HG02973 (cell line): ENCODE measurements at regions not wholly inside any gene's neighbourhood (a gene's known extent, or its start where the extent isn't known, plus 50 kb on each side); places are given as distances from the start of the nearest gene placed in this dataset.
"Not testable (repeated sequence)": the region's sequence is repeated elsewhere in the genome, so short reads cannot be mapped to it uniquely, and the experiment has no call there.

Experiments
- ATAC-seq: cut with Tn5 transposase; IDR thresholded peaks from one replicate; pipeline ENCODE4 v1.9.1; 2021; ENCODE audit warnings: moderate library complexity; ENCODE audit not compliant: unreplicated experiment

DNA sequence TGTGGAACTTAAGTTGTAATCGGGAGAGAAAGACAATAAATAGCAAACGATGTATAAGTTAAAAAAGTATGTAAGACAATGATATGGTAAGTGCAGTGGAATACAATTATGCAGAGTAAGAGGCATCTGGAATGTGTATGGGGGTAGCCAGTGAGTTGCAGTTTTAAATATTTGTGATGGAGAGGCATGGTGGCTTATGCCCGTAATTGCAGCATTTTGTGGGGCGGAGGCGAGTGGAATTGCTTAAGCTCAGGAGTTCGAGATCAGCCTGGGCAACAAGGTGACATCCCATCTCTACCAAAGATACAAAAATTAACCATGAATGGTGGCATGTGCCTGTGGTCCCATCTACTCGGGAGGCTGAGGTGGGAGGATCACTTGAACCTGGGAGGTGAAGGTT lies 52.5 kb upstream of the WDFY3 start:
- no peak for ATAC-seq

DNA sequence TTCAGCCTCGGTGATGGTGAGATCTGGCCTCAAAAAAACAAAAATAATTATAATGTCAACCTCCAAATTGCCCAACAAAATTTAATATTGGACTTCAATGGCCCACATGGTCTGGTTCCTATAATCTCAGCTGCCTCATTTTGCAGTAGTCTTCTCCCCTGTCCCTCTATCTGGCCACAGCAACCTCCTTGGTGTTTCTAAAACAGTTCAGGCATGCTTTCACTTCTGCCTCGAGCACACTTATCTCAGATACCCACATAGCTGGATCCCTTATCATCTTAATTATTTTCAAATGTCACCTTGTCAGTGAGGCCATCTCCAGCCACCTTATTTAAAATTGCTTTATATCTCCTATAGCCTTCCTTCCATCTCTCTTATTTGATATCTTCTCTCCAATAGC lies 52.9 kb upstream of the WDFY3 start:
- no peak for ATAC-seq

DNA sequence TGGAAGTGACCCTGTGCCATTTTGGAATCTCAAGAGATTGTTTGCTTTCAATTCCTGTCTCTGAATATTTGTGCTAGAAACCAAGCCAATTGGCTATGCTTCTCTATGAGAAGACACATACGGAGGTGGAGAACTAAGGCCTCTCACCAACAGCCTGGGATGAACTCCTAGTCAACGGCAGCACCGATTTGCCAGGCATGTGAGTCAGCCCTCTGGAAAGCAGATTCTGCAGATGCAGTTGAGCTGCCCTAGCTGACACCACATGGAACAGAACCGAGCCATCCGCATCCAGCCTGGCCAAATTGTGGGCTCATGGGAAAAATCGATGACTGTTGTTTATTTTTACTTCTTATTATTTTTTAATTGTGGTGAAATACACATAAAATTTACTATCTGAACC lies 58.2 kb upstream of the WDFY3 start:
- ATAC-seq = no peak

DNA sequence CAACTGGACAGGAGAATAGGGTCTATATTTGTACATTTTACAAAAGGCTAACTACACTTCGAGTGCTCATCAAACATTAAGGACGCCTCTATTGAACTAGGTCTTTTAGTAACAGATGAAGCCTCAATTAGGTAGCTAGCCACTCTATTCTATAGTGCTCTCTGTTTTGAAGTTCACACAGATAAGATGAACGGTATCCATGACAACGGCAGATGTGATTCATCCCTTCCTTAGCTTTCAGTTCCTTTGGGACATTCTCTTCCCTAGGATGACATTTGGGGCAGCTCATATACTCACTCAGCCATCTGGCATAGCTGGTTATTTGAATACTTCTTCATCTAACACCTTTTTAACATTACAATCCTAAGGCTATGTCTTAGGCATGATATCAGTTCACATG lies 62.4 kb upstream of the WDFY3 start:
- no peak for ATAC-seq

DNA sequence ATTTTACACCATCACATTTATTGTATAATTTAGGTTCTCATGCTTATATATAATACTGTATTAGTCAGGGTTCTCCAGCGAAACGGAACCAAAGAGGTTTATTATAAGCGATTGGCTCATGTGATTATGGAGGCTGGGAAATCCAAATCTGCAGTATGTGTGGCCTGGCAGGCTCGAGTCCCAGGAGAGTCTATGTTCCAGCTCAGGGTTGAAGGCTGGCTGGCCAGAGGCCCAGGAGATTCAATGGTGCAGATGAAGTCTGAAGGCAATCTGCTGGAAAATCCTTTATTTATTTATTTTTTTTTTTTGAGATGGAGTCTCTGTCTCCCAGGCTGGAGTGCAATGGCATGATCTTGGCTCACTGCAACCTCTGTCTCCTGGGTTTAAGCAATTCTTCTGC lies 63.0 kb upstream of the WDFY3 start:
- ATAC-seq = no peak

DNA sequence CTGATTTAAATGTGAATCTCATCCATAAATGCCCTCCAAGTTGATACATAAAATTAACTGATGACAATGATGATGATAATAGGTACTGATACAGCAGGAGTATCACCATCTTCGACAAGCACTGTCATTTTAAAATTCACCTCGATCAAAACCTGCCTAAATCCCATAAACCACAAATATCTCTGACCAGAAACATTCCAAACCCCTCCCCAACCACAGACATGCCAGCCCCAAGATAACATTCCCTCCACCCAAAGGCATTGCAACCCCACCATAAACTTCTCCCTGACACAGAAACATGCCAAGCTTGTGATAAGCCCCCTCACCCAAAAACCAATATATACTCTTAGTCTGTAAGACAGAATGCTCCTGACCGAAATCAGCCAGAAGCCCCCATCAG lies 63.7 kb upstream of the WDFY3 start:
- ATAC-seq = no peak

DNA sequence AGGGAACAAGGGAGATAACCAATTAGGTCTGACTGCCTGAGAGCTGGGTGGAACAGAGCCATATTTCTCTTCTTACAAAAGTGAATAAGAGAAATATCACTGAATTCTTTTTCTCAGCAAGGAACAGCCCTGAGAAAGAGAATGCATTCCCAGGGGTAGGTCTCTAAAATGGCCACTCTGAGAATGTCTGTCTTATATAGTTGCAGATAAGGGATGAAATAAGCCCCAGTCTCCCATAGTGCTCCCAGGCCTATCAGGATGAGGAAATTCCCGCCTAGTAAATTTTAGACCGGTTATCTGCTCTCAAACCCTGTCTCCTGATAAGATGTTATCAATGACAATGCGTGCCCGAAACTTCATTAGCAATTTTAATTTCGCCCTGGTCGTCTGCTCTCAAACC lies 67.3 kb upstream of the WDFY3 start:
- not testable (repeated sequence) for ATAC-seq

DNA sequence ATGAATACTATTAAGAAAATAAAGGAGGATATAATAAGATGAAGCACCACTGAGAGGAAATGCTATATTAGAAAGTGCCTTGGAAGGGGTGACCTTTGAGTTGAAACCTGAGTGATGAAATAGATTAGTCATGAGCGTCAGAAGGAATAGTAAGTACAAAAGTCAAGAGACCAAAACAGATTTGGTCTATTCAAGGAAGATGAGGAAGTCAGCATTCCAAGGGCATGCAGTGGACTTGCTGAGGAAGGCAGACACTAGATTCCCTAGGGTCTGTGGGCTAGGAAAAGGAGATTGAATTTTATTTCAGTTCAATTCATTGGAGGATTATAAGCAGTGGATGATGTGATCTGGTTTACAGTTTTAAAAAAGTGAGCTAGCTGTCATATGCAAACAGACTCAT lies 73.0 kb upstream of the WDFY3 start:
- no peak for ATAC-seq

DNA sequence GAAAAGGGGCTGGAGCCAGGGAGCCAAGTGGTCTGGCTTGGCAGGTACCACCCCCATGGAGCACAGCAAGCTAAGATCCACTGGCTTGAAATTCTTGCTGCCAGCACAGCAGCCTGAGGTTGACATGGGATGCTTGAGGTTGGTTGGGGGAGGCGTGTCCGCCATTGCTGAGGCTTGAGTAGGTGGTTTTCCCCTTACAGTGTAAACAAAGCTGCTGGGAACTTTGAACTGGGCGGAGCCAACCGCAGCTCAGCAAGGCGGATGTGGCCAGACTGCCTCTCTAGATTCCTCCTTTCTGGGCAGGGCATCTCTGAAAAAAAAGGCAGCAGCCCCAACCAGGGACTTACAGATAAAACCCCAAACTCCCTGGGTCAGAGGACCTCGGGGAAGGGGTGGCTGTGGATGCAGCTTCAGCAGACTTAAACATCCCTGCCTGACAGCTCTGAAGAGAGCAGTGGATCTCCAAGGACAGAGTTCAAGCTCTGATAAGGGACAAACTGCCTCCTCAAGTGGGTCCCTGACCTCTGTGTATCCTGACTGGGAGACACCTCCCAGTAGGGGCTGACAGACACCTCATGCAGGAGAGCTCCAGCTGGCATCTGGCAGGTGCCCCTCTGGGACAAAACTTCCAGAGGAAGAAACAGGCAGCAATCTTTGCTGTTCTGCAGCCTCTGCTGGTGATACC lies 77.5 kb upstream of the WDFY3 start:
- ATAC-seq = not testable (repeated sequence)

DNA sequence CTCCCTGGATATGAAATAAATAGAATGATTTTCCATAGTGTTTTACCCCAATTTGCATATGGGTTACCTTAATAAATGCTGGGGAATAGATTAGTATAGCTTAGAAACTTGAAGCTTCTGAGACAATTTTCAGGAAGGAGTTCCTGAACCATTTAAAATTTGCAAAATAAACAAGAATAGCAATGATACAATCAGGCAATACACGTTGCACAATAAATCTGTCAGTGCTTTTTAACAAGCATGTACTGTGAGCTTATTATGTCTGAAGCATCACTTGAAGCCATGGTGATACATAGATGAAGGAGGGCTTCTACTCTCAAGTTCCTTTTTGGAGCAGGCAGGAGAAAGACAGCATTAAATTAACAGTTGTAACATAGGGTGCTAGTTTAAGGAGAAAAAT lies 84.2 kb upstream of the WDFY3 start:
- no peak for ATAC-seq

DNA sequence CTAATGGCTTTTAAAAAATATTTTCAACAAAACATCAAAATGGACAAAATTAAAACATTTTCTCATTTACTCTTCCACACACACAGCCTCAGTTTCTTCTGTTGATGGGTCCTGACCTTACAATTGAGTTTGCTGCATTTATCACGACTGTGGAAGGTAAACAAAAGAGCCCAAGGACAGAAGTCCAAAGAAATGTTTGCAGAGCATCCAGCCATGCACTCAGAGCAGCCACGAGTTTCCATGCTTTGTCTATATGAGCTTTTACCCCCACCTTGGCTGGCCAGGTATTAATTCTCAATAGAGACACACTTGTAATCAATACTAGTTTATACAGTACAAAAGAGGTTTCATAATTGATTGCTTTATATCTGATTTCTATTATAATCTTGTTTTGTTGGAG lies 85.0 kb upstream of the WDFY3 start:
- no peak for ATAC-seq

DNA sequence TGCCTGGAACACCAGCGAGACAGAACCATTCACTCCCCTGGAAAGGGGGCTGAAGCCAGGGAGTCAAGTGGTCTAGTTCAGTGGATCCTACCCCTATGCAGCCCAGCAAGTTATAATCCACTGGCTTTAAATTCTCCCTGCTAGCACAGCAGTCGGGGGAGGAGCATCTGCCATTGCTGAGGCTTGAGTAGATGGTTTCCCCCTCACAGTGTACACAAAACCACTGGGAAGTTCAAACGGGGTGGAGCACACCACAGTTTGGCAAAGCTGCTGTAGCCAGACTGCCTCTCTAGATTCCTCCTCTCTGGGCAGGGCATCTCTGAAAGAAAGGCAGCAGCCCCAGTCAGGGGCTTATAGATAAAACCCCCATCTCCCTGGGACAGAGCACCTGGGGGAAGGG lies 88.4 kb upstream of the WDFY3 start:
- ATAC-seq = not testable (repeated sequence)

DNA sequence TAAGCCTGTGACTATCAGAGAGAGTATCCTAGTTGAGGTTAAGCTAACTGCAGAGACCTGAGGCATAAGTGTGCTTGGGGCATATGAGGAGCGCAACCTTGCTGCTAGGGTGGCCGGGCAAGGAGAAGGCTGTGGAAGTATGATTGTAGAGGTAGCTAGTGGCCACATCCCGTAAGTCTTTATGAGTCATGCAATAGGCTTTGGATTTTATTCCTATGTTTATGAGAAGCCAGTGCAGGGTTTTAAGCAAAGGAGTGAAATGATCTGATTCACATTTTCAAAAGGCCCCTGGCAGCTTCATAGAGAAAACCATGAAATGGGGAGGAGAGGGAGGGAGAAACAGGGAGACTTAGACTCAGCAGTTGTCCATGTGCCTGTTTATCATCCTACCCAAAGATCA lies 92.1 kb upstream of the WDFY3 start:
- ATAC-seq = no peak

DNA sequence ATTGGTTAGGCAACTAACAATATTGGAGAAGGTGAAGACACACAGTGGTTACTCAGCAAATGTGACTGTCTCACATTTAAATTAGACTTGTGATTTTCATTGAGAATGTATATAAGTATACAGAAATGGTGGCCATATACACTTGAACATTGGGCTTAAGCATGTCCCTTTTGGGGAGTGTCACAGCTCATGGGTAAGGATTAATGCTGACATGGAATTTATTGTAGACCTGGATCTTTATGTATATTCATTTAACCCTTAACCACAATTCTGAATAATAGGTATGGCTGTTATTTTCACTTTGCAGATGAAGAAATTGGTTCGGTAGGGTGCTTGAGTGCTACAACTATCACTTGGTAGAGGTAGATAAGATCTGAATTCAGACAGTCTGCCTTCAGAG lies 95.5 kb upstream of the WDFY3 start:
- no peak for ATAC-seq

DNA sequence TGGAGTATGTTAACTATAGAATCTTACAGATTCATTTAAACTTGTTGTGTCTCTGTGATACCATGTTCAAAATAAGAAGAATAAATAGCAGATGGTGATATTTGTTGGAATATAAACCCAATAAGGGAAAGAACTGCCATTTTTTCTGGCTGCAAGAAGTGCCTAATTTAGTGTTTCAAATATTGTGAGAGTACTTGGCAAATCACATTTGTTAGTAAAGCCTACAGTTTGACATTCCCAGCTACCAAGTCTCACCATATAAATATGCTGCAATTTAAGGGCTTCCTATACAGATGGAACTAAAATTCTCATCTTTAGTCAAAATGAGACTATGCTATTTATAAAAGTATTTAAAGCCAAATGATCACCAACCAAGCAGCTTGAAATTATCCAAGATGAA lies 96.0 kb upstream of the WDFY3 start:
- no peak for ATAC-seq

DNA sequence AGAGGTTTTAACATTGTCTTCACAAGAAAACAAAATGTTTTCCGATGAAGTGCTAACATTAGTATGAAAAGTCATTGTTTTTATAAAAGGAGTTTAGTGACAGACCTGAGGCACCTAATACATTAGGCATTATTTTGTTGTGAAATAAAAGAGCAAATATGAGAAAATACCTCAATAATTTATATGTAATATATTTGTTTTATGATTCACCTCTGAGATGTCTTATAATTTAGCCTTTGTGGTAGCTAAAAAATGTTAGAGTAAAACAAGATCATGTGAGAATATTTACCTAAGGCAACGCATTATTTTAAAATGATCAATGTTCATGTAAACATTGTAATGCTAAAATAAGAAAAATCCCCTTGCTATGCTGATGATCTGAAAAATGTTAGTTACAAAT lies 100.9 kb upstream of the WDFY3 start:
- no peak for ATAC-seq

DNA sequence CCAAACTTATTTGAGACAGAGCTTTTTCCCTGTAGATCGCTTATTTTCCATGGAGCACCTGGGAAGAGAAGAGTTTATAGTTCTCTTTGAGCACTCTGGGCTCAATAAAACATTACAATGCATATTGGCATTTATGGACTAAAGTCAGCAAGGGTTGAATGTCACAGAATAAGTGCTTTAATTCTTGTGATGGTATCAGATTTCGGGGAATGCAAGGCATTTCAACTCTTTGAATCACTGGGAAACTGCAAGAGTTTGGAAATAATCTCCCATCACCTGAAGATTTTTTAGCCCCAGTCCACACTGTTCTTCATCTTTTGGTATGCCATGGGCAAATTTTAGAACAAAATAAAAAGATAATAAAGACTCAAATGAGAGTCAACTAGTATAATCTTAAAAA lies 111.5 kb upstream of the WDFY3 start:
- no peak for ATAC-seq

DNA sequence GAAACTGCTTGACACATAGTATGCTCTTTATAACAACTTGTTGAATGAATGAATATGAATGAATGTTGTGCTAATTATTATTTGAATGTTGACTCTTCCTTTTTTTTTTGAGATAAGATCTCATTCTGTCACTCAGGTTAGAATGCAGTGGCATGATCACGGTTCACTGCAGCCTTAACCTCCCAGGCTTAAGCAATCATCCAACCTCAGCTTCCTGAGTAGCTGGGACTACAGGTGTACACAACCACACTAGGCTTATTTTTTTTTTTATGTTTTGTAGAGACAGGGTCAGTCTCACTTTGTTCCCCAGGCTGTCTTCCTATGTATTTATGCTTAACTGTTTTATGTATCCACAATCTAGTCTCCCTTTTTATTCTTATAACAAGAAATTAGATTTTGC lies 114.7 kb upstream of the WDFY3 start:
- no peak for ATAC-seq

DNA sequence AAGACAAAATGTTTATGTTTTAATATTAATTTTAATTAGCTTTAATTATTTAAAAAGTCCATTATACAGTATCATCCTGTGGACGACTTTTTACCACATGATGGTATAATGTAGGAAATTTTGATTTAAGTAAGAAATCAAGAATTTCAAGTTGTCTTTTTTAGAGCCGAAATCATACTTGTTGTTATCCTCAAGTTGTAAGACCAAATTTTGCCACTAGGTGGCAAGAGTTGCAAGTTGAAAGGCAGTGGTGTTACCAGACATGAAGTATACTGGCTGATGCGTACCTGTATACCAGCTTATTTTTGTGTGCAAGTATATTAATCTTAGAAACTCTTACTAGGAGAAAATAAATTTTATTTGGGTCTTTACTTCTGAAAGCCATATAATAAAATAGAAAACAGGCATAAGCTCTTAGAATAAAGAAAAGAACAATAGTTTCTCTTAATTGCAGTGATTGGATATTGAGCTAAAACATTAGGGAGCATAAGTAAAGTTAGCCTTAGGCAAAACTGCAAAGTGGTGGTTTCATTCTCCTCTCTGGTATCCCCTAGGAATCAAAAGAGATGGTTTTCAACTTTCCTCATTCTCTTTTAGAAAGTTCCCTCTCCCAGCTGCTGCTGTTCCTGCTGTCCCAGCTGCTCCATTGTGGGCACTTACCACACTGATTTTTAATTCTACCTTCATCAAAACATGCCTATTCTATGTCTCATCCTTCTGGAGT lies 118.0 kb upstream of the WDFY3 start:
- peak; percentile 85 for ATAC-seq

DNA sequence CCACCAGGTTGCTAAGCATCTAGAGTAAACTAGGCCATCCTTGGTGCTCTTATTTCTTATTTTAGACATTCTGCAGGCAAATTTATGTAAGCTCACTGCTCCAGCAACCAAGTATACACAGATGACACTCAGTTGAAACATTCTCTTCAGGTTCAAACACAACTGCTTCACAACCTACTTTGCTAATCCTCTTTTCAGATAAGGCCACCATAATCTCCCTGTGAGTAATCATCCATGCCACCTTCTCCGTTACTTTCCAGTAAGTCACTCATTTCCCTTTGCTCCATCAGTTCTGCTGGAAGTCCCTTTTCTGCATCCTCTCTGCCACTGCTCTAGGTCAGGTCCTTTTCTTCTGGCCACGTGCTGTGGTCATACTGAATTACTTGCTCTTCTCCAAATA lies 120.2 kb upstream of the WDFY3 start:
- no peak for ATAC-seq

DNA sequence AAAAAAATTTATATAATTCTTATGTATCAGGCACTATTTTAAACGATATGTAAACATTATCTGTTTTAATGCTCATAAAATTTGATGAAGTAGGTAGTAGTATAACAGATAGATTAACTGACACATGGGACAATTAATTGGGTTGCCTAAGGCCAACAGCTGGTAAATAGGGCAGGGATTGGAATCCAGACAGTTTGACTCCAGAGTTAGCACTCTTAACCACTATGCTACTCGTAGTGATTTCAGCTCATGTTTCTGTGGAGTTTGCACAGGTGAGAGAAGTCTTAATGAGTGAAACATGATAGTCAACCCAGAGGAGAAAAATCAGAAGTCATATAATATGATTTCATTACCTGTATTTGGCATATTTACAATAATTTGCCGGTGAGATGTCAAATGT lies 126.0 kb upstream of the WDFY3 start:
- no peak for ATAC-seq

DNA sequence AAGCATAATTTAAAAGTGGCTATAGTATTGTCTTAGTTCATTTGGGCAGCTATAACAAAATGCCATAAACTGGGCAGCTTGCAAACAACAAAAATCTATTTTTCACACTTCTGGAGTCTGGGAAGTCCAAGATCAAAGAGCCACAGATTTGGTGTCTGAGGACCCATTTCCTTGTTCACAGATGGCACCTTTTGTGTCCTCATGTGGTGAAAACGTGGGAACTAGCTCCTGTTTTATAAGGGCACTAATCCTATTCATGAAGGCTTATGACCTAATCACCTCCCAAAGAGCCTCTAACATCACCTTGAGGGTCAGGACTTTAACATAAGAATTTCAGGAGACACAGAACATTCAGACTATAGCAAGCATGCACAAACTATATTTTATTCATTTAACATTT lies 126.5 kb upstream of the WDFY3 start:
- ATAC-seq = no peak

DNA sequence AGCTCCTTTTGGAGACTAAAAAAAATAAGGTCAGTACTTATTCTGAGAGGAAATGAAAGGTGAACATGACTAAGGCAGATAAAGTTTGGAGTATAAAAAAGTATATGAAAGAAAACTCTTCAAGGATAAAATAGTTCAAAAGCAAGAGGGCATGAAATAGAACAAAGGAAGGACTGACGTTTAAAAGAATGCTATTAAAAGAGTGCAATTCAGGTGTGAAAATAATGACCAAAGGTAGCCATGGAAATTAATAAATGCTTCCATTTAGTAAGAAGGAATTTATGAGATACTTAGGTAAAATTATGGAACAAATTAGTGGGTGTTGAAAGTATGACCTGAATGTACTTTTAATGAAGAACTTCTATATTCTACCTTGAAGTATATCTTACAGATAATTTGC lies 128.2 kb upstream of the WDFY3 start:
- no peak for ATAC-seq
